GM21619 (cell line): ENCODE measurements at regions not wholly inside any gene's neighbourhood (a gene's known extent, or its start where the extent isn't known, plus 50 kb on each side); places are given as distances from the start of the nearest gene placed in this dataset.

Source experiments
- ATAC-seq: cut with Tn5 transposase; IDR thresholded peaks from one replicate; pipeline ENCODE4 v1.9.1; 2021; ENCODE audit not compliant: unreplicated experiment

- no peak for ATAC-seq
Observed at GRCh38 chr2:103264058-103264768, 502.4 kb downstream of the TMEM182 start.

GRCh38 chr2:103265521-103265920 is 503.7 kb downstream of the TMEM182 start:
- no peak for ATAC-seq

DNA sequence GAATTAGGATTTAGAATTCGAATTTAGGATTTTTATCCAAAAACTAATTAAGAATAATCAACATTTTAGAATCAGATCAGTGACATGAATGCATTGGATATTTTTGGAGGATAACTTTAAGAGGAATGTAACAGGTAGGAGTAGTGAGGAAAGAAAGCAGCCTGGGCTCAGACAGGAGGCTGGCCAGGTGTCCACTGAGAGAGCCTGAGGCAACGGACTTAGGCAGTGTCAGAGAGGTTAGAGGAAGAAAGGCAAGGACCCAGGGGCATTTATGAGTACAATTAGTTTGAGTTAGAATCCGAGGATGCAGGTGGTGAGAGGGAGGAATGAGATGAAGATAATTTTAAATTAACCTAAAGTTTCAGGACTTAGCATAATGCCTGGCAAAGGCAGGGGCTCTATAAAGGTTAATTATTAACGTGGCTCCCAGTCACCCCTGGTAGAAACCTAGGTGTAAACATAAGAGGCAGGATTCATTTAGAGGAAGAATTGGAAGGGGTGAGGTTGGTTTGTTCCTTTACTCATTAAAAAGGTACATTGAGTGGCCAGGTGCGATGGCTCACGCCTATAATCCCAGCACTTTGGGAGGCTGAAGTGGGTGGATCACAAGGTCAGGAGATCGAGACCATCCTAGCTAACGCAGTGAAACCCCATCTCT is 507.1 kb downstream of the TMEM182 start:
- ATAC-seq: no peak

GRCh38 chr2:103276869-103277268 is 515.0 kb downstream of the TMEM182 start:
- no peak for ATAC-seq

- ATAC-seq: no peak
Observed at GRCh38 chr2:103284750-103285149, 522.9 kb downstream of the TMEM182 start.

GRCh38 chr2:103285354-103285753 is 523.5 kb downstream of the TMEM182 start:
- ATAC-seq: no peak

DNA sequence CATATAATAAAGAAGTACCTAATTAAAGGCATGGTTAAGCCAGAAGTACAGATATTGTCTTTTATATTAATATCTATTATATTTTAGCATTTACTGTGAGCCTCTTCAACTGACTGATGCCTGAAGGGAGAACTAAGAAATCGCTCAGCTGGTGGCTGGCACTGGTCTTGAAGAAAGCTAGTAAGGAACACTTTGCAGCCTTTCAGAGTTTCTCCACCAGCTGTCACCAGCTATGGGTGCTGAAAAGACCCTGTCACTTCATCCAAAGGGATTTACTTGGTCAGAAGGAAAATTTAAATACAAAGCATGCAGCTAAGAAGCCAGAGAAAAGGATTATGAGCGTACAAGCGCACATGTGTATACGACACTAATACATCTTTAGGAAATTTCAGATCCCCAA is 525.9 kb downstream of the TMEM182 start:
- ATAC-seq: no peak

DNA sequence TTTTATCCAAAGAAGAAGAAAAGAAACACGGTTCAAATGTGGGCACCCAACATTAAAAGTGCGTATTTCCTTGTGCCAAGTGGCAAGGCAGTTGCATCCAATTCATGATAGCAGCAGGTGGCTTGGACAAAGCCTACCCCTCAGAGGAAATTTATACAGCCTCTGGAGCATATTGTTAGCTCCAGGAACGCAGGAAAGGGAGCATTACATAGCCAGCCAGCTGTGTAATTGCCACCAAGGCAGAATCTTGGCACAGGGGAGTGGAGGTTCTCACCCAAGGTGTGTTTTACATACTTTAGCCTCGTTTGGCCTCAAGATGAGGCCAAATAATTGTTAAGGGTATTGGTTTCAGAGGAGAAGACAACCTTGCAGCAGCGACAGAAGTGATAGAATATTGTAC is 526.9 kb downstream of the TMEM182 start:
- ATAC-seq: no peak

DNA sequence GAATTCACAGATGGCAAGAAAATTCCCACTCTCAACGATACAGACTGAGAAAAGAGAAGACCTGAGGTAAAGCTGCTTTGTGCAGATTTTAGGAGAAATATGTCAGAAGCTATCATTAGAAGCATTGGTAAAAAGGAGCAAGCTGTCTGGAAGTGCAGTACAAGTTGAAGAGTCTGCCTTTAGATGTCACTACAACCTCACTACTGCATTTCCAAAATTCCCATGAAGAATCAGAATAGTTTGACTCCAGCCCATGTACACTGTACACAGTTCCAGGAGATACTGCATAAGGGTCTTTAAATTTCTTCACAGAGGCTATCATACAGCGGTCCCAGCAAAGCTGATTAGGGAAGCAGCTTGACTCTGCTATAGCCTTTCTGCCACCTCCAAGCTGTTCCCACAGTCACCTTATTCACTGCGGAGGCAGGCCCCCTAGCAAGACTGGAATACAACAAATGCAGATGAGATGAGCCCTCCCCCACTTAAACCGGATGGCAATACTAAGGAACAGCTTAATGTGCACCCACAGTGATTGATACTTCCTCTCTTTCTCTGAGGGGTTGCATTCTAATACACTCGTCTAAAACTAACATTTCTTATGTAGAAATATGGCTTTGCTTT is 527.4 kb downstream of the TMEM182 start:
- ATAC-seq: no peak

GRCh38 chr2:103292573-103292972 is 530.7 kb downstream of the TMEM182 start:
- ATAC-seq: no peak

DNA sequence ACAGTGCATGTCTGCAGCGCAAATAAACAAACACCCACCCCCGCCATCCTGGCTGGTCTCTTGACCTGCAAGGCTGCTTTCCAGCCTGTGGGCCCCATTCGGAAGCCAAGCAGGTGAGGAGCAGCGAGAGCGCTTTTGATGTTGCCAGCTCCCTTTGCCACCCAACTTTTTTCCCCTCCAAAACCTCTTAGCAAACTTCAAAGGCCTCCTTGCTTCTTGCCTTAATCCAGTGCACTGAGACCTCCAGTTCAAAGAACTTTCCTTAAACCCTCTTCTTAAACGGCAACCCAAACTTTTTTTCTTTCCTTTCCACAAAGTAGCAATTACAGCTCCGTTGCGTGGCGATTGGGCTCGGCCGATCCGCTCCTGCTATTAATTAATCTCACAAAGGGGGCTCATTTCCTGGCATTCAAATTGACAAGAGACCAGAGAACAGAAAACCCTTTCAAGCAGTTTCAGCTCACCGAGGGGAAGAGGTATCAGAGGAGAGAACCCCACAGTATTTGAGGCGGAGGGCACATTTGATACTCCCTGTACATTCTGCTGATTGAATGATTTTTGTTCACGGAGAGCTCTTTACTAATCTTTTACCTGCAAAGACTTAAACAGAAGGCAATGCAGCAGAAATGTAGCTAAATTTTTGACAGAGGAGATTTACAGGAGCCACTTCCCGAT is 531.4 kb downstream of the TMEM182 start:
- no peak for ATAC-seq

DNA sequence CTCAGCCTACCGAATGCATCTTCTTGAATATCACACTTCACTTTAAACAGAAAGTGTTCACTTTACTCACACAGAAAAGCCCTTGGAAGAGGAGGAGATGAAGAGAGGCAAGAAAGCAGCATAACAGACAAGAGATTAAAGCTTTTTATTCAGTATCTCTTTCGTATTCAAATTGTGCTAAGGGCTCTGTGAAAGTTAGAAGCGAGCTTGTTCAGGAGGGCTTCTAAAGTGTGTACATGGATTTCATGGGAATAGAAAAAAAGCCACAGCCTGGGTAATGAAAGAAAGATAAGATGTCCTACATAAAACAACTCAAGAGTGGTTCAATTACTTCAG is 531.9 kb downstream of the TMEM182 start:
- ATAC-seq: no peak

DNA sequence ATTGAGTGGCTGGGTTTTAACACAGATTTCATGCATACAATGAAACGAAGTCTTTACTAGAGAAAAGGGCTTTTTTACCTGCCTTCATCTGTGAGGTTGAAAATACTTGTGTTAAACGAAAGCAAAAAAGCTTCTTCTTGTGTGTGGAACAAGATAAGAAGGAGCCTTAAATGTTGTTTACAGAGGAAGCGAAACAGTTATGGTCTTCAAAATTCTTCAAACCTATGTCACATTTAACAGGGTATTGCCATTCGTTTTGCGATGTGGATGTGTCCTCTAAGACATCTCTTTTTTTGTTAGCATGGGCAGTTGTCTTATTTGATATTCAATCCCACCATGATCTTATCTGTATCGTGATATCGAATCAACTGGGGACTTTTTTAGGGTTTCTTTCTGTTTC is 532.6 kb downstream of the TMEM182 start:
- no peak for ATAC-seq

- no peak for ATAC-seq
Observed at GRCh38 chr2:103295591-103295990, 533.8 kb downstream of the TMEM182 start.

GRCh38 chr2:103324671-103325070 is 562.8 kb downstream of the TMEM182 start:
- ATAC-seq: no peak

DNA sequence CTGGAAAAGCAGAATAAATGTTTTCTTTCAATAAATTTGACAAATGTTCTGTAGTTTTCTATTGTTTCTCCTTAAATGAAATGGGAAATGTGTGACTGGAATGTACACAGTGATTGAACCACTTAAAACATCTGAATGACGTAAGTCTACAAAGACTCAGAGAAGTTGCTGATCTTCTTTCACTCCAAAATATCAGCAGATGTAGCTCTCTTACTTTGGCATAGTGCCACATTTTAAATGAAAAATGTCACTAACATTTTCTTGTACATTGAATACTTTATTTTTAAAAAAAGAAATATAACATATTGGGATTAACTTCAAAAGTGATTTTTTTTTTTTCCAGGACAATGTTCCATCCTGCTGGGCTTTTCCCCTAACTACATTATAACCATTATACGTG is 565.6 kb downstream of the TMEM182 start:
- no peak for ATAC-seq

GRCh38 chr2:103327966-103328365 is 566.1 kb downstream of the TMEM182 start:
- ATAC-seq: no peak

DNA sequence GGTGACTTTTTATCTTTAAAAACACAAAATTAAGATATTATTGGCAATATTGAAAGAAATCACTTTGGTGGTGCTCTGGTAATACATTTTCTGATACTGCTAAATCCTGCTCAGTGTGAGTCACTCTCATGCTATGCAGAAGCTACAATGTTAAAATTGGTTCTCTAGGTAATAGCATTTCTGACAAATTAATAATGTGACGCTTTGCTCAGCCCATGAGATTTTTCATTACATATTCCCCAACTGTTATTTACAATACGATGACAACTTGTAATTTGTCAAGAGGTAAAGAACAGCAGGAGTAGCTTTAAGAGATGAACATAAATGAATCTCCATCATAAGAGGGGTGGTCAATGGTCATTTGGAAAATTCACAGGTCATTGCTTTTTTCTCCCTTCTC is 573.6 kb downstream of the TMEM182 start:
- ATAC-seq: no peak

GRCh38 chr2:103338819-103339218 is 577.0 kb downstream of the TMEM182 start:
- ATAC-seq: no peak

DNA sequence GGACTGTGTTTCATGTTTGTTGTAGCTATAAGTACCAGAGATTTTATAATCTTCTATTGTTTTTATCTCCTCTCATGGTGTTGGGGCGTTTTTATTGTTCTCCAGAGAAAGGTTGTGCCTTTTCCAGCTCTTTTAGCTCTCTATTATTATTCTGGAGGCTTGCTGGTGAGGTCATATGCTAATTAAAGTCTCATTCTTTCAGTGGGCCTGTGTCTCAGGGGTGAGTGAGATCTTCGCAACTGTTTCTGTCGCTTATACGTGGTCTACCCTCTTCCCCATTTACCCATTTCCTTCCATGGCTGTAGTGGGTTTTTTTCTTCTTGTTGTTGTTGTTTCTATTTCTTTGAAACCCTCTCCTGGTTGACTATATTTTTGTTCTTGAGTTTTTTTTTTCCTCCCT is 584.9 kb downstream of the TMEM182 start:
- ATAC-seq: no peak

- no peak for ATAC-seq
Observed at GRCh38 chr2:103353774-103354173, 591.9 kb downstream of the TMEM182 start.

- no peak for ATAC-seq
Observed at GRCh38 chr2:103355287-103355686, 593.5 kb downstream of the TMEM182 start.
